GM21576 (cell line): ENCODE measurements at regions not wholly inside any gene's neighbourhood (a gene's known extent, or its start where the extent isn't known, plus 50 kb on each side); places are given as distances from the start of the nearest gene placed in this dataset.

Experiments used
- ATAC-seq: cut with Tn5 transposase; IDR thresholded peaks from one replicate; pipeline ENCODE4 v1.9.1; 2021; ENCODE audit warnings: mild to moderate bottlenecking, moderate library complexity; ENCODE audit not compliant: unreplicated experiment

DNA sequence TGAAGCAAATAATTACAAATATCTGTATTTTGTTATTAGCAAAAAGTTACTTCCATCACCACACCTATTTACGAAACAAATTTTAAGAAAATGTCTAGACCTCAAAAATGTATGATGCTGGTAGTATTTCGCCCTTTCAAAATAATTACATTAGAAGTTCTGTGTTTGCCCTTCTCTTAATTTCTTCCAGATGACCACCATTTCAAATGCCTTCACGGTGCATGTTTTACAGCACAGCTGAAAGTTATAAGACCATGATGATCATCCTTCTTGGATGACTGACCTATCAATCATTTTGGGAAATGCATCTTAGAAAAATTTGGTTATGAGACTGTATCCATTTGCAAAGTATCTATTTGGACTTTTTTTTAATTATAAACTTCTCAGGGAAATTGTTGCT is 390.8 kb downstream of the SLITRK6 start:
- ATAC-seq, result no peak

DNA sequence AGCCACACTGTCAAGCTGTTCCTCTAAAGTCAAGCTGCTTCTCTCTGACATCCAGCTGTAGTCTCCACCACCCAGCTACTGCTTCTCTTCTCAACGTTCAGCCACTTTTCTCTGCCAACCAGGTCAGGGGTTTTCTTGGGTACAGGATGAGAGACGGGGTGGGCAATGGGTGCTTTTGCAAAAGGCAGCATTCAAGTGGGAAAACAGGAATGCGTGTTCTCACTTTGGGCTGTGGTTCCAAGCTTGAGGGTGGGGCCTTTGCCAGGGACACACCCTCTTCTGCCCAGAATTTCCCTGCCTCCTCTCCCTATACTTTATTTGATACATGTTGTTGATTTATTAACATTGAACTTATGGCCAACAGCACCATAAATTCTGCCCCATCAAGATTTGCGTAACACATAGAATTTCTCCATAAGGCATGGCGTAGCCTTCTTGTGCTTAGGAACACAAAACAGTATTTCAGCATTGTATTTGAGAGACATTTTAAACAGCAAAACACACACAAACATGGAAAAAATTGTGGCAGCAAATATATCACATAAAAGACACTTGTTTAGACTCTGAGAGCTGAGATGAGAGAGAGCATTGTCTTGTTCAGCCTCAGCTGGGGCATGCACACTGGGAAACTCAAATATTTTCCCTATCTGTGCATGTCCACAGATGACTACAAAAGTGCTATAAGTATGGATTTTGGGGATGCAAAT is 392.8 kb downstream of the SLITRK6 start:
- no peak for ATAC-seq

DNA sequence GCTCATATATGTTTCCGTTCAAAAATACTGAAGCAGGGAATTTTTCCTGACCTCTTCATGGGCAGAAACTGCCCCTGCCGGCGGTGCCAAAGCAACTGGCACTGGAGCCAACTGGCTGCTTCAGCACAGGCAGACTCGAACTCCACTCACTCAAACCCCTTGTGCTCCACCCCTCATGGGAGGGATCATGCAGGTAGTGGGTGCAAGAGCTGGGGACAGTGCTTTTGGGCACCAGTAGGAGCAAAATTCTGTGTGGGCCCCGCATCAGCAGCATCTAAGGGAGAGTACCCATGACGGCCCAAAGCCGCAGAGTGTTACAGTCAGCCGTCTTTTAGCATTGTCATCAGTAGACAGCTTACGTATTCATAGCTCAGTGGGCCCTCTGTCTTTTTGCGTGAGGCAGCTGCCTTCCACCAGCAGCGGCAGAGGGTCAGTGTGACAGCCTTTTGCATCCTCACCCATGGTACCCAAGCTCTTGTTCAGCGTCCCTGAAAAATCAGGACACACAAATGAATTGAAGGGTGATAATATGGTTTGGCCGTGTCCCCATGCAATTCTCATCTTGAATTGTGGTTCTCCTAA is 393.8 kb downstream of the SLITRK6 start:
- ATAC-seq, result no peak

DNA sequence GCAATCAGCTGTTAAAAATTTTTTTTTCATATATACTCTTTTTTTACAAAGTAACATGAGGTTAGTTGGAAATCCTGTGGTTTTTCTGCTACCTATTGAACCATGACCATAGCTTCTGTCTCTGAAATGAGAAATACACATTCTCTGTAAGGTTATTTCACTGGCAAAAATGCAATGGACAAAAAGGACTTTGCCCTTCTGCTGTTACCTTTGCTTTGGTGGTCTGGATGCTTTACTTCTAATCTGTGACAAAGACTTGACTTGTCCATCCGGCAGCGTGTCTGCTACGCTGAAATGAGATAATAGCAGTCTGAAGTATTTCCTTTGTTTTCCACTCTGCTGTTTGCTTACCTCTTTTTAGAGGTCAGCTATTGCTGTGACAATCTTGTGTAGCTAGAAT is 412.8 kb downstream of the SLITRK6 start:
- ATAC-seq, result no peak

DNA sequence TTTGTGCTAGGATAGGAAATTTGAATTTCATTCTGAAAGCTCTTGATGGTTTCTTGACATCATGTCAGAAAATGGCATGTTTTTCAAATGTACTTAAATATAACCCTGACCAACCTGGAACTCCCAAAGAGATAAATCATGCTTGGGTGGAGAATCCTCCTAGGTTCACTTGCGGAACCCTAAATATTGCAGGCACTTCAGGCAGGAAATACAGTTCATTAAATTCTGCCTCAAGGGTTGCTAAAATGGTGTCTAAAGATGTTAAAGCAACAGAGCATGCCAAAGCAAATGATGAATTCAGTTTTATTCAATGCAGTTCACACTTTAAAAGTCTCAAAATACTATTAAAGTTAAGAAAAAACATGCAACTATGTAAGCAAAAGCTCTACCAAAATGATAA is 415.9 kb downstream of the SLITRK6 start:
- no peak for ATAC-seq

DNA sequence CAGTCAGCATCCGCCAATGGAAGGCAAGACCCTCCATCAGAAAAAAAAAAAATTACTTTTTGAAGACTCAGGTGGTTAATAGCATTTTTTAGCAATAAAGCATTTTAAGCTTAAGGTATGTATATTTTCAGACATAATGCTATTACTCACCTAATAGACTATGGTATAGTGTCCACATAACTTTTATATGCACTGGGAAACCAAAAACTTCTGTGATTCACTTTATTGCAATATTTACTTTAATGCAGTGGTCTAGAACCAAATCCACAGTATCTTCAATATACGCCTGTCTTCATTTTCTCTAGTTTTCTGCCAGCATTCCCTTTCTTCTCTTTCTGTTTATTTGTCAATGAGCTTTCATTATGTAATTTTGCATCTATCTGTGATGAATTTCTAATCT is 418.1 kb downstream of the SLITRK6 start:
- ATAC-seq, result no peak

DNA sequence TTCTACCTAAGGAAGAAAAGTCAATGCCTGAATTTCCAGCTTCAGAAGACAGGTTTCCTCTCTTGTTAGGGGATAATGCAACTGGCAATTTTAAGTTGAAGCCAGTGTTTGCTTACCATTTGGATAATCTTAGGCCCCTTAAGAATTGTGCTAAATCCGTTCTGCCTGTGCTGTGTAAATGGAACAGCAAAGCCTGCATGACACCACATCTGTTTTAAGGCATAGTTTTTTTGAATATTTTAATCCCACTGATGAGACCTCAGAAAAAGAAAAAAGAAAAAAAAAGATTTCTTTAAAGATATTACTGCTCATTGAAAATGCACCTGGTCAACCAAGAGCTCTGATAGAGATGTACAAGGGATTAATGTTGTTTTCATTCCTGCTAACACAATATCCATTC is 419.2 kb downstream of the SLITRK6 start:
- ATAC-seq, result no peak

DNA sequence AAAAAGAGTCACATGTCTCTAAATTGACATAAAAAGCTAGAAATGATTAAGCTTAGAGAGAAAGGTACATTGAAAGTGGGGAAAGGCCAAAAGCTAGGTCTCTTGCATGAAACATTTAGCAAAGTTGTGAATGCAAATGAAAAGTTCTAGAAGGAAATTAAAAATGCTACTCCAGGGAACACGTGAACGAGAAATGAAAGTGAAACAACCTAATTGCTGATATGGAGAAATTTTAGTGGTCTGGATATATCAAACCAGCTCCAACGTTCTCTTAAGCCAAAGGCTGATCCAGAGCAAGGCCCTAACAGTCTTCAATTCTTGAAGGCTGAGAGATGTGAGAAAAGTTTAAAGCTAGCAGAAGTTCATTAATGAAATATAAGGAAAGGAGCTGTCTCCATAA is 419.8 kb downstream of the SLITRK6 start:
- no peak for ATAC-seq

DNA sequence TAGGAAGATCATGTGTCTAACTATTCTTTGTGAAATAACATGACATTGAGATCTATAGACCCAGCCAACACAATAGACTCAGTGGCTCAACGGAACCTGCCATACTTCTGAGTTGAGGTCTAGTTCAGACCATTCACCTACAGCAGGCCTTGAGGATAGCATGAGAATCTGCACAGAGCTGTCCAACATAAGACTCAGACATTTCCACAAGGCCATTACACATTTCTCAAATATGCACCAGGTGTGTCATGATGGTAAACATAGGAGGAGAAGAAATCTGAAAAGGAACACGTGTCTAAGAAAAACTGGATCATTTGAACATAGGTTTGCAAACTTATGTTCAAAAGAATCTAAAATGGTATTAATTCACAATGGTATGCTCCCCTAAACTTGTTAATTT is 421.4 kb downstream of the SLITRK6 start:
- ATAC-seq, result no peak

DNA sequence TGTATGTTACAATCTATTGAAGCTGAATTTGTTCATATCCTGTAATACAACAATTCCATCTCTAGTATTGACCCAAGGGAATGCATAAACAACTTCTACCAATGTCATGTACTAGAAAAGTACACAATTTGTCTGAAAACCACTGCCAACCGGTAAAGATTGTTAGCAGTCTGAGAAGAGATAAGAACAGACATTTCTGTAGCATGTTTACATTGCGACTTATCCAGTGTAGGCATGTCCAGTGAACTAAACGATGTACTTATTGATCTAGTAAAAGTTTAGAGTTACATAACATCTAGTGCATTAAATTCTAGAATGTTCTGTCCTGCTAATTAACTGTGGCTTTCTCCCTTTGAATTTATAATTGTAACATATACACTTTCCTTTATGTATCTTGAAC is 425.9 kb downstream of the SLITRK6 start:
- ATAC-seq, result no peak

DNA sequence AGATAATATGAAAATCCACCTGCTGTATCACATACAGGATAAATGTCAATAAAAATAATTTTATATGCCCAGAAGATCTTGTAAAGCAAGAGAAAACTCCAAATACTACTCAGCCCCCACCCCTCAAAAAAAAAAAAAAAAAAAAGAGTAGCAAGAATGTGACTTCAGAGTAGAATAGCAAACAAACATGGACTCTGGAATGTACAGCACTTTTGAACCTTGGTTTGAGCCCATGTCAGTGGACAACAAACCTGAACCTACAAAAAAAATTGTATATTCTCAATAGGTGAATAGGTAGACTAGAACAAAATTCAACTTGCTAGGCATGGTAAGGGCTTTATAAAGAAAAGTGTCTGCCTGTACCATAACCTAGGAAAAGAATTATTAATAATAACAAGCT is 428.0 kb downstream of the SLITRK6 start:
- no peak for ATAC-seq

DNA sequence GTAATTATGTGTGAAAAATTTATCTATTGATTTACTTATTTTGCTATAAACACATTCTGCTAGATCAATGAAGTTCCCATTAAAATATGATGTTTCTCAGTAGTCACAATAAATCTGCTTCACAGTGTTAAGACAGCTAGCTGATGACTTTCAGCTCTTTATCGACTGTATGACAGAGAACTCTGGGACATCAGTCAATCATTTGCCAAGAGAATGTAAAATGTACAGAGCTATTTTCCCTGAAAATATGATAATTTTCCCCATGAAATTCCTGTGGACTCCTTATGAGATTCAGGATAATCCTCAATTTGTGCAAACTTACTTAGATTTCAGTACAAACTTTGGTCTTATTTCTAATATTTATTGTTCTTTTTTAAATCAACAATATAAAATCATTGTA is 430.5 kb downstream of the SLITRK6 start:
- ATAC-seq, result no peak

DNA sequence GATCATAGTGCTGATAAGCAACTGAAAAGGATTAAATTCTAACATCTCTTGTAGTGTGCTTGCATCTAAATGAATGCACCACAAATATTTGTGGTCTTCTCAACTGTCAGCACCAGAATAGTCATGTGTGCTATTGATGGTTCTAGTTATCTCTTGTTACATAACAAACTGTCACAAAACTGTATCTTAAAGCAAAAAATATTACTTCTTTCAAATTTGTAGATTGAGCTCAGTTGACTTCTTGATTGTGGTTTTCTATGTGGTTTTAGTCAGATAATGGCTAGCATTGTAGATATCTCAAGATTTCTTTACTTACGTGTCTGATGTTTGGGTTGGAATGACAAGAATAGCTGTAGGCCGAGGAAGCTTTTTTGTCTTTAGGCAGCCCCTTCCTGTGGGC is 431.3 kb downstream of the SLITRK6 start:
- ATAC-seq, result no peak

DNA sequence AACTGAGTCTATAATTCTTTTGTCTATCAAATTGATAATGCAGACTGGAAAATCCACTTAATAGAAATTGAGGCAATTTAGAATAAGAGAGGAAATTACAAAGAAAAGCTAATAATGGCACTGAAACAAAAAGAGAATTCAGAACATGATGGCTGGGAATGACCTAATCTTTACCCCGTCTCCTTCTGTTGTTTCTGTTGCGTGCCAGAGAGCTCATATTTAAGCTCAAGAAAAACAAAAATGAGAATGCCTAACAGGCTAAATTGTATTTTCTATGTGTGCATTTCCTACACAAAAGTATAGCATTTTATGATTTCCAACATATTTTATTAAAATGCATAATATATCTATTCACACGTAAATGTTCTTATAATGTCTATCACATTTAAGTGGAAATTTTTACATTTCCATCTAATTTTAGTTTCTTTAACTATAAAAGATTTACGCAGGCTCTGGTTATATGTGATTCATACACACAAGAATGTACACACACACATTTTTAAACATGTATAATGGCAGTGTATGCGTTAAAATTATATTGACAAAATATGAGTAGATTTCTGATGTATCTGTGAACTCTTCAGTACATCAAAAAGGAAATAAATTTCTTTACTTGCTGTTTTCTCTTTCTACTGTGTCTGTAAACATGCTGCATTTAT is 432.3 kb downstream of the SLITRK6 start:
- no peak for ATAC-seq

DNA sequence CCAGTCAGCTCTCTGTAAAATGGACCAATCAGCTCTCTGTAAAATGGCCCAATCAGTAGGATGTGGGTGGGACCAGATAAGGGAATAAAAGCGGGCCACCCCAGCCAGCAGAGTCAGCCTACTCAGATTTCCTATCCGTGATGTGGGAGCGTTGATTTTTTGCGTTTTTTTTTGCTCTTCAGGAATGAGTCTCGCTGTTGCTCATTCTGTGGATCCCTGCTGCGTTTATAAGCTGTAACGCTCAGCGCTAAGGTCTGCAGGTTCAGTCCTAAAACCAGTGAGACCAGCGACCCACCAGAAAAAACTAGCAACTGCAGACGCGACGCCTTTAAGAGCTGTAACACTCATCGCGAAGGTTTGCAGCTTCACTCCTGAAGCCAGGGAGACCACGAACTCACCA is 435.7 kb downstream of the SLITRK6 start:
- no peak for ATAC-seq

DNA sequence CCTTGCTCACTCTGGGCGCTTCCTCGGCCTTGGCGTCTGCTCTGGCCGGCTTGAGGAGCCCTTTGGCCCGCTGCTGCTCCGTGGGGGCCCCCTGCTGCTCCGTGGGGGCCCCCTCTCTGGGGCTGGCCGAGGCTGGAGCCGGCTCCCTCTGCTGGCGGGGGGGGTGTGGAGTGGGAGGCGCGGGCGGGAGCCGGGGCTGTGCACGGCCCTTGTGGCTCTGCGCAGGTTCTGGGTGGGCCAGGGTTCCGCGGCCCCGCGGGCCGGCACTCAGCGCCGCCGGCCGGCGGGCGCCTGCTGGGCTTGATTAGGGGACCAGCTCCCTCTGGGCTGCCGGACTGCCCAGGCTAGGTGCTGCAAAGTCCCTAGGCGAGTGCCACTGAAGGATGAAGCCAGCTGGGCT is 436.2 kb downstream of the SLITRK6 start:
- no peak for ATAC-seq

DNA sequence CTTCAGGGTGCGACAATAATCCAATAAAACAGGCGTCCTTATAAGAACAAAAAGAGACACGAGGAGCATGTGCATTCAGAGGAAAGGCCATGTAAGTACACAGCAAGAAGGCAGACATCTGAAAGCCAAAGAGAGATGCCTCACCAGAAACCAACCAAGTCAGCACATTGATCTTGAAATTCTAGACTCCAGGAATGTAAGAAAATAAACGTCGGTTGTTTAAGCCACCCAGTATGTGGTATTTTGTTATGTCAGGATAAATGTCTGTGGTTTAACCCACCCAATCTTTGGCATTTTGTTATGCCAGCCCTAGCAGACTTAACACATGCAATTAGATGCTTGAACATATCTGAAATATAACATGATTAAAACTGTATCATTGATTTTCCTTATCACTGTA is 452.0 kb downstream of the SLITRK6 start:
- ATAC-seq, result no peak

DNA sequence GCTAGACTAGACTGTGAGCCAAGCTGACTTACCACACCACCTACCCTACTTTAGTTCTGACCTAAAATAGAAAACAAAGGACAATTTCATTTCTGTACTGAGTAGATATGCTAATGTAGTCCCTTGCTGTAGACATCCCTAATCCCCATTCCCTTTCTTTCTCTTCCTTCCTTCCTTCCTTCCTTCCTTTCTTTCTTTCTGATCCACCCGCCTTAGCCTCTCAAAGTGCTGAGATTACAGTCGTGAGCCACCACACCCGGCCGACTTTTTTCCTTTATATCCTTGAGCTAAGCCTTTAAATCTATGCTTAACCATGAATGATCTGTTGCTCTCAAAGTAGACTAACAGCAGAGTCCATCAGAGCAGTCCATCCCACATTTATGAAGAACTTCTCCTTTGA is 465.0 kb downstream of the SLITRK6 start:
- no peak for ATAC-seq

DNA sequence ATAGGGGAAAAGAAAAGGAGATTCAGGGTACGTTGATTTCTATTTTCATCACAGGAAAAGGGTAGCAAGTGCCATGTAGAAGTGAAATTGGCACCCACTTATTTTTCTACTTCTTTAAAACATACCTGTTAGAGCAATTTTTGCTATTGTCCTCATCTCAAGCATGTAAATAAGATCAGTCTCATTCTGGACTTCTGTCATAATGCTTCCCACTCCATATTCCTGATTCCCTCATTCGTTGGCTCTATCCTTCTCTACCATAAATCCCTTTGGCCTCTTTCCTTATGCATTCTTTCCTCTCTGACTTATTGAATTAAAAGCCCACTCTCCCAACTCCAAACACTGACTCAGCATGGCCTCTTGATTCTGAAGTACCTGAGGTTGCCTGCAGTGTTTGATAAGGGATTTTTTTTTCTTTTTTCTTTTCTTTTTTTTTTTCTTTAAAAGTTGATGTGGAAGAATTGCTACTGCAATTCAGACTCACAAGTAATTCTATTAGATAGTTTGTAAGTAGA is 465.7 kb downstream of the SLITRK6 start:
- no peak for ATAC-seq

DNA sequence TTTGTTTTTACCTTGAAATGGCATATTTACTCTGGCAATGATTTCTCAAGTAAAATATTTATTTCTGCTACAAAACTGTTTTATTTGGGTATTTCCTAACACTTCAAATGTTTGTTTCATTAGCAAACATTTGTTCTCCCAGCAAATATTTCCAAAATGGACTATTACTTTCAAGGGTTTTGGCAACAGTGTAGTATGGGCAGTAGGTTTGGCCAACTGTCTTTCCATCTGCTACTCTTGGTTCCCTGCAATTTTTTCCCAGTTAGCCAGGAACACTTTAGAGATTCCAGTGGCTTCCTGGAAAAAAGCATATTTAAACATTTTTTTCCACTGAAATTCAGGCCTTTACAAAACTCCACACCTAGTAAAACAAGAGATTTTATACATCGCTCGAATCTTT is 466.6 kb downstream of the SLITRK6 start:
- no peak for ATAC-seq

DNA sequence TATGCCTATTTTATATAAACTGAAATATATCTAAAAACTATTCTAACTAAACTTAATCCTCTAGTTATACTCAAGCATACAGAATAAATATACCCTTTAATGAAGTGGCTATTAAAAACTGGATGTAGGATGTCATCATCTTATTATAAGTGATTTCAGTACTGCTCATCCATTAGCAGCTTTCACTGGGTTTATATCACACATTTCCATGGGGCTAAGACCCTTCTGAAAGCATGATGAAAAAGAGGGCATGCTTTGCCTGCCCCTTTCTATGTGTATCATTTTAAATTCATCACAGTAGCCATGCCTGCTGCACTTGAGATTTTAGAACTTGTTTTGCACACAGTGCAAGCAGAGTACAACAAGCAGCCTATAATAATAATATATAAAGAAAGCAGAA is 477.5 kb downstream of the SLITRK6 start:
- no peak for ATAC-seq

DNA sequence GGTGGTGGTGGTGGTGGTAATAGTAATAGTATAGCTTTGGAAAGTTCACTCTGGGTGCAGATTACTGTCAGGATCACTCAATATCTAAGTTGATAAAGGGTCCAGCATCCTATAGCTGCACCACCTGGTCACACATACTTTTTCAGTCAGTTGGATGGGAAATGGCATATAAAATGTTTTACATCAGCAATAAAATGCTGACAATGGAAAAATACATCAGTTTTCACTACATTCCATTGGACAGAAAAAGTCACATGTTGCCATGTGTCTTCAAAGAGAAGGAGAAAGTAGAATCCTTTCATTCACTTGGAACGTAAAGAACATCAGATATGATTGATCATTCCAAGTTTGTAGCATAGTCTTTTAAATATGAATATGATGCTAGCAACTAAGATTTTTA is 481.4 kb downstream of the SLITRK6 start:
- ATAC-seq, result no peak
